Thyroid gland (tissue), 4 donors: ENCODE measurements at regions not wholly inside any gene's neighbourhood (a gene's known extent, or its start where the extent isn't known, plus 50 kb on each side); places are given as distances from the start of the nearest gene placed in this dataset.

Source experiments
- DNase-seq, 2 donors: peaks; one replicate each; pipeline ENCODE4 v3.0.0-alpha.2; 2019
- H3K27ac ChIP-seq, 3 donors: fragments of 200-600 bp; sonication (generic); 1 replicate in 2 of 3; 2 replicates in 1 of 3; pipeline ENCODE4 v1.5.1; 2016 to 2019; ENCODE audit warnings: mild to moderate bottlenecking in 1 of 3, moderate library complexity in 1 of 3
- H3K27me3 ChIP-seq: fragments of 200-600 bp; sonication (generic); one replicate; pipeline ENCODE4 v1.5.1; 2019
- H3K36me3 ChIP-seq, 2 donors: fragments of 200-600 bp; sonication (generic); one replicate each; pipeline ENCODE4 v1.5.1; 2016 to 2019
- H3K4me1 ChIP-seq, 2 donors: fragments of 200-600 bp; sonication (generic); one replicate each; pipeline ENCODE4 v1.5.1; 2017 to 2019
- H3K4me3 ChIP-seq, 3 donors: fragments of 200-600 bp; sonication (generic); replicated peaks in 1 of 3; 1 replicate in 2 of 3; 2 replicates in 1 of 3; pipeline ENCODE4 v1.5.1; 2016; ENCODE audit warnings: mild to moderate bottlenecking in 1 of 3
- H3K9me3 ChIP-seq: fragments of 200-600 bp; sonication (generic); one replicate; pipeline ENCODE4 v1.5.1; 2017
- POLR2A ChIP-seq, 2 donors: fragments of 450-650 bp; IDR thresholded peaks; one replicate each; pipeline ENCODE4 v1.6.1; 2017; ENCODE audit warnings: antibody characterized with exemption in 2 of 2, mild to moderate bottlenecking in 2 of 2, moderate library complexity in 1 of 2
- WGBS, 2 donors: methylation state at CpG; one replicate each; pipeline ENCODE4 v1.1.5; 2017; 5-methylcytosine and 5-hydroxymethylcytosine counted together
- intact Hi-C: fragments of 100-400 bp; cut with DNase I; formaldehyde crosslinking; loops from one replicate; pipeline ENCODE4 v1.15.1; 2023
- TF ChIP-seq, protein P1 (sequence below), 6 experiments: fragments of 200-600 bp in 3 of 6; fragments of 450-650 bp in 3 of 6; sonication (generic) in 3 of 6; IDR thresholded peaks; one replicate each; pipeline ENCODE4 v1.5.1; 2016 to 2019; ENCODE audit warnings: antibody characterized with exemption in 6 of 6, mild to moderate bottlenecking in 2 of 6, inconsistent platforms in 1 of 6, moderate library complexity in 1 of 6

DNA sequence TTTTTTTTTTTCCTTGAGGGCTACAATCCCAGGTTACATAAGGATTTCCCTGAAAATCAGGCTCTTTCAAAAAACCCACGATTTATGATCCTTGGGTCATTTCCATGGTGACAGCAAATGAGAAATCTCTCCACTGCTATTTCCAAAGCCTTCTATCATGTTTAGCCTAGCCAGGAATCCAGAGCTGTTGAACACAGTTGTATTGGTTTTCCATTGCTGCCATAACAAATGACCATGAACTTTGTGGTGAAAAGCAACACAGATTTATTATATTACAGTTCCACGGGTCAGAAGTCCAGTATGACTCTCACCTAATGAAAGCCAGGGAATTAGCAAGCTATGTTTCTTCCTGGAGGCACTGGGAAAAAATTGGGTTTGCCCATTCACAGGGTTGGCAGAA, 106.6 kb downstream of the MAF start:
- Histone ChIP-seq H3K27ac (no peak overlapping the region), H3K27me3 (no peaks in the 10 kb centered on the region), H3K4me3 (no peak overlapping the region), H3K9me3 (no peaks in the 10 kb centered on the region), H3K36me3 (no peaks in the 10 kb centered on the region), H3K4me1 (no peaks in the 10 kb centered on the region)
- intact Hi-C loops = no loop called here
- no peak for DNase-seq
- TF ChIP-seq POLR2A (IDR thresholded peaks at IDR 0.05) = no peak
- TF ChIP-seq, protein P1, sequence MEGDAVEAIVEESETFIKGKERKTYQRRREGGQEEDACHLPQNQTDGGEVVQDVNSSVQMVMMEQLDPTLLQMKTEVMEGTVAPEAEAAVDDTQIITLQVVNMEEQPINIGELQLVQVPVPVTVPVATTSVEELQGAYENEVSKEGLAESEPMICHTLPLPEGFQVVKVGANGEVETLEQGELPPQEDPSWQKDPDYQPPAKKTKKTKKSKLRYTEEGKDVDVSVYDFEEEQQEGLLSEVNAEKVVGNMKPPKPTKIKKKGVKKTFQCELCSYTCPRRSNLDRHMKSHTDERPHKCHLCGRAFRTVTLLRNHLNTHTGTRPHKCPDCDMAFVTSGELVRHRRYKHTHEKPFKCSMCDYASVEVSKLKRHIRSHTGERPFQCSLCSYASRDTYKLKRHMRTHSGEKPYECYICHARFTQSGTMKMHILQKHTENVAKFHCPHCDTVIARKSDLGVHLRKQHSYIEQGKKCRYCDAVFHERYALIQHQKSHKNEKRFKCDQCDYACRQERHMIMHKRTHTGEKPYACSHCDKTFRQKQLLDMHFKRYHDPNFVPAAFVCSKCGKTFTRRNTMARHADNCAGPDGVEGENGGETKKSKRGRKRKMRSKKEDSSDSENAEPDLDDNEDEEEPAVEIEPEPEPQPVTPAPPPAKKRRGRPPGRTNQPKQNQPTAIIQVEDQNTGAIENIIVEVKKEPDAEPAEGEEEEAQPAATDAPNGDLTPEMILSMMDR (IDR thresholded peaks at IDR 0.05) = no peak
- WGBS, 2 donors = 79 to 81% methylated on average over 2 of the region's 2 CpGs

DNA sequence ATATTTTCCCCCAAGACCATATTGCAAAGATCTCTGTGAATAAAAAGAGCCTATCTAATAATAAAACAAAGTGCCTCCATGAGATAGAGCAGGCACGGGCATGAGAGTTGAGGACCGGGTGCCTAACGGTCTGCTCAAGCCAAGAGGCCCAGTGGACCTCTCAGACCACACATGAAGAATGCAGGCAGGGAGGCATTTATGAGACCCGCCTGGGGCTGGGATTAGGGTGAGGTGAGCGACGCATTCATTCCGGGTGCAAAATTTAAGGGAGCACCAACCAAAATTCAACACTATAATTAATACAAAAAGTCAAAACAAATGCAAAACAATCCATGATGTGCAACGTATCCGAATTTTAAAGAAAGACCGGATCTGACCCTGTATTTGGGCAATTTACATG, 108.5 kb downstream of the MAF start:
- Histone ChIP-seq H3K9me3 (no peaks in the 10 kb centered on the region), H3K27ac (no peak overlapping the region), H3K4me1 (no peaks in the 10 kb centered on the region), H3K4me3 (no peak overlapping the region), H3K36me3 (no peaks in the 10 kb centered on the region), H3K27me3 (no peaks in the 10 kb centered on the region)
- no peak for DNase-seq
- WGBS, 2 donors = 89 to 93% methylated on average over 10 of the region's 10 CpGs
- no peak for TF ChIP-seq POLR2A (IDR thresholded peaks at IDR 0.05)
- TF ChIP-seq, protein P1 (IDR thresholded peaks at IDR 0.05) = no peak
- intact Hi-C loops = no loop called here

DNA sequence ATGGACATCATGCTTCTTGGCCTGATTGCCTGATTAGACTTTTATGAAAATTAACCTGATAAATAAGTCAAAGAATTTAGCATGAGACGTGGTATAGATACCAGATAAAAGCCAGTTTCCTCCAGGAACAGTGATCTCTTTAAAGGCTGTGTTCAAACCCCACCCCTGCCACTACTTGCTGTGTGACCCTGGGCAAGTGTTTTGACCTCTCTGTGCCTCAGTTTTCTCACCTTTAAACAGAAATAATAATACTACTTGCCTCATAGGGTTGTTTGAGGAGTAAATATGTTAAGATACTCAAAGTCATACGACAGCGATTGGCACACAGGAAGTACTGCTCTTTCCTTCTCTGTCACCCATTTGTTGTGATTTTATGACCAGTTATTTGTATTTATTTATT, 115.5 kb downstream of the MAF start:
- H3K27ac ChIP-seq = no peak overlapping the region
- 92 to 97% methylated on average over 3 of the region's 3 CpGs for WGBS, 2 donors
- H3K4me1 ChIP-seq = no peaks in the 10 kb centered on the region
- intact Hi-C loops = no loop called here
- TF ChIP-seq, protein P1 (IDR thresholded peaks at IDR 0.05) = no peak
- DNase-seq = no peak
- no peaks in the 10 kb centered on the region for H3K27me3 ChIP-seq
- H3K4me3 ChIP-seq = no peak overlapping the region
- H3K36me3 ChIP-seq = no peaks in the 10 kb centered on the region
- no peaks in the 10 kb centered on the region for H3K9me3 ChIP-seq

DNA sequence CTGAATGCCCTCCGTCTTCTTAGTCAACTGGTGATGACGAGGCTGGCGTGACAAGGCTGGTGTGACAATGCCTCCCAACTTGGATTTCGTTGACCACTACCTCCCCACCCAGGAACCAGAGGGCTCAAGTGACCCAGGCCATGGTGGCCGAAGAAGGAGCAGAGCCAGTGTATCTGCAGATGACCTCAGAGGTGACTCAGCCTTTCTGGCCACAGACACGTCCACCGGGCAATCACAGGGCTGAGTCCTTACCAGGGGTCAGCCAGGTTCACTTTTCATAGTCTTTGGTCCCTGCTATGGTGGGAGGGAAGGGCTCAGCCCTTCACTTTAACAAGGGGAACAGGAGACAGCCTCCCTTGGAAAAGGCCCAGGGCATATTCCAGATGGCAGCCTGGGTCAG, 116.3 kb downstream of the MAF start:
- Histone ChIP-seq H3K9me3 (no peaks in the 10 kb centered on the region), H3K27ac (no peak overlapping the region), H3K27me3 (no peaks in the 10 kb centered on the region), H3K4me1 (no peaks in the 10 kb centered on the region), H3K4me3 (no peak overlapping the region), H3K36me3 (no peaks in the 10 kb centered on the region)
- DNase-seq = no peak
- WGBS, 2 donors = 88 to 91% methylated on average over 4 to 7 of the region's 7 CpGs
- no peak for TF ChIP-seq POLR2A (IDR thresholded peaks at IDR 0.05)
- TF ChIP-seq, protein P1 (IDR thresholded peaks at IDR 0.05) = no peak
- intact Hi-C loops = no loop called here

DNA sequence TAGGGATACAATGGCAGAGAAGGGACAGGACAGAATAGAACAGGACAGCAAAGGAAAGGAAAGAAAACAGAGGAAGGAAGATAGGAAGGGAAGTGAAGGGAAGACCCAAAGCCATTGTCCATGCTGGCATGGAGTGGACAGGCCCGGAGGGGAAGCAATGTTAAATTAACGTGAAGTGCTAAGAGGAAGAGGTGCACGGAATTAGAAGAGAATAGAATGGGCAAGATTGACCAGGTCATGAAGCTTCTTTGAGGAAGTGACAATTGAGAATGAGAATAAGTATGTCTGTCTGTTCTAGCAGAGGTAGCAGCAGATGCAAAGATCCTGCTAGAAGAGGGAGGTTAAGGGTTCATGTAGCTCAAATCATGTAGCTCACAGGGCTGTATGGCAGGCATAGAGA, 117.2 kb downstream of the MAF start:
- Histone ChIP-seq H3K9me3 (no peaks in the 10 kb centered on the region), H3K27me3 (no peaks in the 10 kb centered on the region), H3K36me3 (no peaks in the 10 kb centered on the region), H3K4me3 (no peak overlapping the region), H3K27ac (no peak overlapping the region), H3K4me1 (no peaks in the 10 kb centered on the region)
- TF ChIP-seq, protein P1 (IDR thresholded peaks at IDR 0.05) = no peak
- no peak for TF ChIP-seq POLR2A (IDR thresholded peaks at IDR 0.05)
- 80 to 86% methylated on average over 3 of the region's 3 CpGs for WGBS, 2 donors
- intact Hi-C loops = no loop called here
- no peak for DNase-seq
